NCI-H345 (cell line): ENCODE measurements at regions not wholly inside any gene's neighbourhood (a gene's known extent, or its start where the extent isn't known, plus 50 kb on each side); places are given as distances from the start of the nearest gene placed in this dataset.
A peak's percentile ranks its signal among the peaks of the same experiment; 100 is the strongest.
"Not testable (repeated sequence)": the region's sequence is repeated elsewhere in the genome, so short reads cannot be mapped to it uniquely, and the experiment has no call there.

Source experiments
- DNase-seq: peaks from one replicate; lab custom pipeline; 2025; lab: John Stamatoyannopoulos, UW

- no peak for DNase-seq
Measured at GRCh38 chr7:112937651-112938415, 147.6 kb upstream of the TMEM168 start.

DNA sequence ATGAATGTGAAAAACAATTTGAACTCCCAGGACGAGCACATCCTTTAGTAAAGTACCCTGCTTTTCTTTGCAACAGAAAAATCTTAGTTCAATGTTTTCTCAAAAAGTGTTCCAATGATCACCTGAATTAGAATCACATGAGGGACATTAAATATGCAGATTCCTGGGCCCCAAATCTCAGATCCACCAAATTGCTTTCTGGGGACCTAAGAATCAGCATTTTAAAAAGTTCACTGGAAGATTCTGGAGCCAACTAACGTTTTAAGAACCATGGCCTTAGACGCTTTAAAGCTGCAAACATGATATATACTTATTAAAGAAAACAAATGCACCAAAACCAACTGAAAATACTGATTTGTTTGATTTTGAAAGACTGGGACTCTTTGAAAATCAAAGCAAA, 143.4 kb upstream of the TMEM168 start:
- no peak for DNase-seq

DNA sequence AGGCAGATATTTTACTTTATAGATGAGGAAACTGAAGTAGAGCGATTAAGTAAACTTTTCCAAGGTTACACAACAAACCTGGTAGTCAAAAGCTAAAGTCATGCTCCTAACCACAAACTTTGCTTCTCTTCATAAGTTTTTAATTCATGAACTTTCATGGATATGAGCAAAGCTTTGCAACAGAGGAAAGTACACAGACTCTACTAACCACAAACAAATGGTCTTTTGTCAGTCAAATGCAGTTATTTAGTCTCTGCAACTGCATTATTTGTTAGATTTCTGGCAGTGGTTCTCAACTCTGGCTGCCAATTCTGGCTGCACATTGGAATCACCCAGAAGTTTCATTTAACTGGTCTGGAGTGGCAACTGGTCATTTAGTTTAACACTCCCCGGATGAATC, 140.6 kb upstream of the TMEM168 start:
- no peak for DNase-seq

- no peak for DNase-seq
Measured at GRCh38 chr7:112929421-112929820, 139.2 kb upstream of the TMEM168 start.

DNA sequence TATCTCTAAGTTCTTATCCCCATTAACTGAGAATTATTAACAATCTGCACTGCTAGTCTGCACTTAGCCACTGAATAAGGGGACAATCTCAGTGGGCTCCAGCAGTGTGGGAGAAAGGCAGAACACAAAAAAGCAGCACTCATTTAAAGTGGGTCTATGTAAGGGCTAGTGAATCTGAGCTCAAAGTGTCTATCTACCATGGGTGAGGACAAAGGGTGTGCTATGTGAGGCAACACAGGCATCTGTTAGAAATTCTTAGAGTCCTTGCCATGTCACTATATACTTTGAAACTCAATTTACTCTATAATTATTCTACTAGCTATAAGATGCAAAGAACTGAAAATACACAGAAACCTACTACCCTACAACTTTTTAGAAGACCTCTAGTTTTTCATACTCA, 135.8 kb upstream of the TMEM168 start:
- DNase-seq: no peak

- DNase-seq: not testable (repeated sequence)
Measured at GRCh38 chr7:112922546-112922945, 132.4 kb upstream of the TMEM168 start.

DNA sequence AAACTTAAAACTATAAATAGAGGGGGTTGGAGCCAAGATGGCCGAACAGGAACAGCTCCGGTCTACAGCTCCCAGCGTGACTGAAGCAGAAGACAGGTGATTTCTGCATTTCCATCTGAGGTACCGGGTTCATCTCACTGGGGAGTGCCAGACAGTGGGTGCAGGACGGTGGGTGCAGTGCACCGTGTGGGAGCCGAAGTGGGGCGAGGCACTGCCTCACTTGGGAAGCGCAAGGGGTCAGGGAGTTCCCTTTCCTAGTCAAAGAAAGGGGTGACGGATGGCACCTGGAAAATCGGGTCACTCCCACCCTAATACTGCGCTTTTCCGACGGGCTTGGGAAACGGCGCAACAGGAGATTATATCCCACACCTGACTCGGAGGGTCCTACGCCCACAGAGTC, 126.2 kb upstream of the TMEM168 start:
- DNase-seq: not testable (repeated sequence)

GRCh38 chr7:112908086-112908485, 117.9 kb upstream of the TMEM168 start:
- no peak for DNase-seq

DNA sequence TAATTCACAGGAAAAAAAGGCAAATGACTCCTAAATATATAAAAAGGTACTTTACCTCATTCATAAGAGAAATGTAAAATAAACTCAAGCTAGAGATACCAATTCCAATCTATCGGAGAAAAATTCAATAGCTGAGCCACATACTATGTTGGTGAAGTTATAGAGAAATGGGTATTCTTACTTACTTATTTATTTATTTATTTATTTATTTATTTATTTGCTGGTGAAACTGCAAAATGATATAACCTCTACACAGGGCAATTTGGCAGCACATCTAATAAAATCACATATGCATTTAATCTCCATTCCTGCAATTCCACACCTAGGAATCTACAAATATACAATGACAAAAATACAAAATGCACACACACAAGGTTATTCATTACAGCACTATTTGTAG, 117.5 kb upstream of the TMEM168 start:
- DNase-seq: no peak

DNA sequence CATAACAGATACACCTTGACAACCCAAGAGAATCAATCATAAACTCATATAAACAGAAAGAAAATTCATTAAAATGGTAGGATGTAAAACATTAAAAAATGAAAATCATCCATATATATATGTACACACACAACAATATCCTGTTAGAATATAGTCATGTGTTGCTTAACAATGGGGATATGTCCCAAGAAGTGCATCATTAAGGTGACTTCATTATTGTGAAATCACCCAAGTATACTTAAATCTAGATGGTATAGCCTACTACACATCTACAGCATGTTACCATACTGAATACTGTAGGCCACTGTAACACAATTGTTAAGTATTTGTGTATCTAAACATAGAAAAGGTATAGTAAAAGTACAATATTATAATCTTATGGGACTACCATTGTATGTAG, 115.8 kb upstream of the TMEM168 start:
- no peak for DNase-seq

DNA sequence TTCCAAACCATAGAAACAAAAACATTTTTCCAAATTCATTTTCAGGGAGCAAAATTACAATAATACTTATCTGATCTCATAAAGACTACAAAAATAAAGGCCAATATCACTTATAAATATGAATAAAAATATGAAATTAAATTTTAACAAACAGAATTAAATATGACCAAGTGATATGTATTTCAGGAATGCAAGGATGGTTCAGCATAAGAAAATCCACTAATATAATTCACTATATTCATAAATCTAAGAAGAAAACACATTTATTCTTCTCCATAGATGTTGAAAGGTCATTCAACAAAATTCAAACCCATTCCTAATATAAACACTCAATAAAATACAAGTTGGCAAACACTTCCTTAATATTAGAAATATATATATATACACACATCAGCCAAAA, 115.2 kb upstream of the TMEM168 start:
- no peak for DNase-seq

DNA sequence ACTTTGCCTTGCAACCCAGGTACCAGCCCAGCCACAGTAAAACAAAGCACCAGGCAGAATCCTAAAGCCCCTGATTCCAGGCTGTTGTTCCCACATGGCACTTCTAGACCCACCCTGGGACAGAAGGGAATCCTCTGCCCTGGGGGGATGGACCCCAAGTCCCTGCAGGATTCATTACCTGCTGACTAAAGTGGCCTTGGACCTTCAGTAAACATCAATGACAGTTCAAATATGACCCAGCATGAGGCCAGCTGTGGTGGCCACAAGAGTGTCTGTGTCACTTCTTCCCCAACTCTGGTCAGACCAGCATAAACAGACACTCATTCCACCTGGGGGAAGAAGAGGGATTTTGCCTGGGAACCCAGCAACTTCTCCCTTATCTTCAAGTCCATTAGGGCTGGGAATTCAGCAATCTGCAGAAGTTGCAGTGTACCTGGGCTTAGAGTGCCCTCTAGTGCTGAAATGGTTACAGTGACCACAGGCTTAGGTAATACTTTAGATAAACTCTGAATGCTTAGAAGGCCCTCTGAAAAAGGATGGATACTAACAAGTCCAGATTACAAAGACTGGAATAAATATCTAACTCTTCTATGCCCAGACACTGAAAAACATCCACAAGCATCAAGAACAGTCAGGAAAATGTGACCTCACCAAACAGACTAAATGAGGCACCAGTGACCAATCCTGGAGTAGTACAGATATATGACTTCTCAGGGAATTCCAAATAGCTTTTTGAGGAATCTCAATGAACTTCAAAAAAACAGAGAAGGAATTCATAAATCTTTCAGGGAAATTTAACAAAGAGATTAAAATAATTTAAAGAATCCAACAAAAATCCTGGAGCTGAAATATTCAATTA, 108.5 kb upstream of the TMEM168 start:
- DNase-seq: peak; percentile 49

DNA sequence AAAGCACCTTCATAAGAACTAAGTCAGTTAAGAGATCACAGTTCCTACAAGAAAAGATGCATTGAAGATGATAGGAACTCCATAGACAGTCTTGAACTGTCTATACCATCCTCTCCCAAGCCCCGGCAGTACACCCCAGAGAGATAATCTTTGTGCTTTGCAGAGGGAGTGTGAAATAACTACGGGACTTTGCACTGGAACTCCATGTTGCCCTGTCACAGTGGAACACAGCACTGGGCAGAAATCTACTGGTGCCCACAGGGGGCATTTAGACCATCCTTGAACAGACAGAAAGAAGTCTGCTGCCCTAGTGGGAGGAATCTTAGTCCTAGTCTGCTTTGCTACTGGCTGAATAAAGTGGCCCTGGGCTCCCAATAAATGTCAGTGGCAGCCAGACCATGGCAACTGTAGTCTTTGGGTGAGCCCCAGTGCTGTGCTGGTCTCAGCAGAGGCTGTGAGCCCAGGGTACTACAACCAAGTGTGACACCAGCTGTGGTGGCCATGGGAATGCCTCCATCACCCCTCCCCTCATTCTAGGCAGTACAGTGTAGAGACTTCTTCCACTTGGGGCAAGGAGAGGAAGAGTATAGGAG, 107.7 kb upstream of the TMEM168 start:
- no peak for DNase-seq

GRCh38 chr7:112896026-112896601, 105.9 kb upstream of the TMEM168 start:
- no peak for DNase-seq

DNA sequence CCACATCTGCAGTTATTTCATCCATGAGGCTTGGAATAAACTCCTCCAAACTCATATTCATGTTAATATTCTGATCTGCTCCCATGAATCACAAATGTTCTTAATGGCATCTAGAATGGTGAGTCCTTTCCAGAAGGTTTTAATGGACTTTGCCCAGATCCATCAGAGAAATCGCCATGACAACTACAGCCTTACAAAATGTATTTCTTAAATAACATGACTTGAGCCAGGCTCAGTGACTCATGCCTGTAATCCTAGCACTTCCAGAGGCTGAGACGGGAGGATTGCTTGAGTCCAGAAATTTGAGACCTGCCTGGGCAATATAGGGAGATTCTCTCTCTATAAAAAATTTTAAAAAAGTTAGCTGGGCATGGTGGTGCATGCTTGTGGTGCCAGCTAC, 102.1 kb upstream of the TMEM168 start:
- no peak for DNase-seq

DNA sequence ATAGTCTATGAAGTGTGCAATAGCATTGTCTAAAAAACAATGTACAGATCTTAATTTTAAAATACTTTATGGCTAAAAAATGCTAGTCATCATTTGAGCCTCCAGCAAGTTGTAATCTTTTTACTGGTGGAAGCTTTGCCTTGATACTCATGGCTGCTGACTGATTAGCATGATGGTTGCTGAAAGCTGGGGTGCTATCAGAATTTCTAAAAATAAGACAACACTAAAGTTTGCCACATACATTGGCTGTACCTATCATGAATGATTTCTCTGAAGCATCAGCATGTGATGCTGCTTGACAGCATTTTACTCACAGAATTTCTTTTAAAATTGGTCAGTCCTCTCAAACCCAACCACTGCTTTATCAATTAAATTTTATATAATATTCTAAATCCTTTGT, 101.5 kb upstream of the TMEM168 start:
- no peak for DNase-seq

GRCh38 chr7:112889834-112890438, 99.7 kb upstream of the TMEM168 start:
- DNase-seq: no peak

- DNase-seq: no peak
Measured at GRCh38 chr7:112889268-112889667, 99.1 kb upstream of the TMEM168 start.

GRCh38 chr7:112888781-112889180, 98.6 kb upstream of the TMEM168 start:
- no peak for DNase-seq

- no peak for DNase-seq
Measured at GRCh38 chr7:112887976-112888375, 97.8 kb upstream of the TMEM168 start.

GRCh38 chr7:112887337-112887736, 97.1 kb upstream of the TMEM168 start:
- DNase-seq: no peak

GRCh38 chr7:112886208-112886607, 96.0 kb upstream of the TMEM168 start:
- no peak for DNase-seq
